Spleen (tissue), 11 donors: ENCODE measurements at regions not wholly inside any gene's neighbourhood (a gene's known extent, or its start where the extent isn't known, plus 50 kb on each side); places are given as distances from the start of the nearest gene placed in this dataset.
A peak's percentile ranks its signal among the peaks of the same experiment; 100 is the strongest.

Experiments used
- DNase-seq: peaks from one replicate; pipeline ENCODE4 v3.0.0-alpha.2; 2020
- H3K27ac ChIP-seq, 8 donors: fragments of 200-600 bp; sonication (generic) in 7 of 8; 1 replicate in 4 of 8; 2 replicates in 4 of 8; pipeline versions ENCODE4 v1.5.0 to v1.8.0; 2016 to 2021; ENCODE audit warnings: inconsistent platforms in 4 of 8, mild to moderate bottlenecking in 4 of 8, moderate library complexity in 1 of 8
- H3K27me3 ChIP-seq, 7 donors: fragments of 200-600 bp; sonication (generic) in 6 of 7; replicated peaks in 1 of 7; 1 replicate in 4 of 7; 2 replicates in 3 of 7; pipeline versions ENCODE4 v1.5.0 to v1.8.0; 2016 to 2021; ENCODE audit warnings: inconsistent platforms in 3 of 7, mild to moderate bottlenecking in 1 of 7
- H3K36me3 ChIP-seq, 6 donors: fragments of 200-600 bp; sonication (generic) in 5 of 6; 1 replicate in 4 of 6; 2 replicates in 2 of 6; pipeline versions ENCODE4 v1.5.0 to v1.8.0; 2016 to 2021; ENCODE audit warnings: inconsistent platforms in 2 of 6
- H3K4me1 ChIP-seq, 6 donors: fragments of 200-600 bp; sonication (generic) in 5 of 6; 1 replicate in 3 of 6; 2 replicates in 3 of 6; pipeline versions ENCODE4 v1.5.0 to v1.8.0; 2016 to 2021; ENCODE audit warnings: inconsistent platforms in 3 of 6
- H3K4me3 ChIP-seq, 8 donors: fragments of 200-600 bp; sonication (generic) in 7 of 8; 1 replicate in 4 of 8; 2 replicates in 4 of 8; pipeline versions ENCODE4 v1.5.0 to v1.8.0; 2016 to 2021; ENCODE audit warnings: inconsistent platforms in 4 of 8, mild to moderate bottlenecking in 4 of 8, moderate library complexity in 2 of 8
- H3K9me3 ChIP-seq, 8 donors: fragments of 200-600 bp; sonication (generic) in 7 of 8; 1 replicate in 4 of 8; 2 replicates in 4 of 8; pipeline versions ENCODE4 v1.5.0 to v1.8.0; 2016 to 2021; ENCODE audit warnings: inconsistent platforms in 4 of 8
- CTCF ChIP-seq, 11 experiments: fragments of 200-600 bp in 7 of 11; fragments of 450-650 bp in 4 of 11; sonication (generic) in 4 of 11; IDR thresholded peaks in 8 of 11; conservative IDR thresholded peaks in 3 of 11; 1 replicate in 7 of 11; 2 replicates in 4 of 11; pipeline versions ENCODE4 v1.4.0 to v1.8.0; 2016 to 2021; ENCODE audit warnings: antibody characterized with exemption in 11 of 11, inconsistent platforms in 4 of 11, mild to moderate bottlenecking in 1 of 11
- POLR2A ChIP-seq, 3 donors: fragments of 450-650 bp; IDR thresholded peaks; one replicate each; pipeline ENCODE4 v1.5.1; 2017; ENCODE audit warnings: antibody characterized with exemption in 3 of 3, mild to moderate bottlenecking in 1 of 3
- POLR2AphosphoS5 ChIP-seq, 3 donors: sonication (generic); formaldehyde crosslinking; IDR thresholded peaks; one replicate each; pipeline ENCODE4 v1.5.1; 2017; ENCODE audit warnings: antibody characterized with exemption in 3 of 3
- WGBS, 5 donors: extraction: QIAGEN DNeasy Blood & Tissue Kit in 3 of 5; methylation state at CpG; one replicate each; pipeline versions ENCODE4 v1.1.5 to v1.1.7; 2013 to 2018; 5-methylcytosine and 5-hydroxymethylcytosine counted together
- intact Hi-C: fragments of 100-400 bp; cut with DNase I; formaldehyde crosslinking; loops from one replicate; pipeline ENCODE4 v1.15.0; 2023; ENCODE audit warnings: low total_unique reads
- donor health status: healthy with polysubstance abuse.
- donor health status: DM: no; HTN: no; CAD: no; lungs with moderate emphysema.
- donor health status: DM: no; HTN: no; CAD: no.
- donor health status: Bipolar disorder and iron deficiency.
- donor health status: healthy.
- donor health status: DM: no; HTN: no; CAD: no.
- donor health status: DM: yes; HTN: yes; CAD: no.

GRCh38 chr10:10044922-10045764 is 972.5 kb upstream of the CELF2 start:
- no peak for DNase-seq
- Histone ChIP-seq H3K4me1 (no peaks in the 10 kb centered on the region), H3K9me3 (no peaks in the 10 kb centered on the region), H3K27me3 (no peaks in the 10 kb centered on the region), H3K27ac (no peak overlapping the region), H3K36me3 (no peaks in the 10 kb centered on the region), H3K4me3 (no peak overlapping the region)
- TF ChIP-seq CTCF (IDR thresholded peaks at IDR 0.05 in 8 of 11, conservative IDR thresholded peaks at IDR 0.05 in 3 of 11) (no peak), POLR2A (IDR thresholded peaks at IDR 0.05) (no peak), POLR2AphosphoS5 (IDR thresholded peaks at IDR 0.05) (no peak)
- intact Hi-C loops: no loop called here
- WGBS, 5 donors: 79 to 93% (median 86%) methylated on average over 4 of the region's 4 CpGs

DNA sequence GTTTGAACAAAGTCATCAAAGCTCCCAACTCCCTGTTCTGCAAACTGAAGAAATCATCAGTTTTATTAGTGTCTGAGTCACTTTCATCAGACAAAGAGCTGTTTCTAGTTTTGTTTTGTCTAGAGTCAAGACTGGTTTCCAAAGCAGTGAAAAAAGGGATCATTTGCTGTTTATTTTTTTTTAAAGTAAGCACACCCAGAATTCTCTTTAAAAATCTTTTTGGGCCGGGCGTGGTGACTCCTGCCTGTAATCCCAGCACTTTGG is 972.0 kb upstream of the CELF2 start:
- 76 to 92% (median 90%) methylated on average over 2 of the region's 2 CpGs for WGBS, 5 donors
- Histone ChIP-seq H3K9me3 (no peaks in the 10 kb centered on the region), H3K27ac (peak overlapping the region in 1 of 8 donors; percentile 24)

GRCh38 chr10:10047426-10047825 is 970.2 kb upstream of the CELF2 start:
- no peaks in the 10 kb centered on the region for H3K27me3 ChIP-seq
- no peak for TF ChIP-seq POLR2AphosphoS5 (IDR thresholded peaks at IDR 0.05)
- TF ChIP-seq CTCF (IDR thresholded peaks at IDR 0.05 in 8 of 11, conservative IDR thresholded peaks at IDR 0.05 in 3 of 11): no peak
- TF ChIP-seq POLR2A (IDR thresholded peaks at IDR 0.05): no peak
- intact Hi-C loops: no loop called here
- no peak for DNase-seq
- no peak overlapping the region for H3K4me3 ChIP-seq
- H3K36me3 ChIP-seq: no peaks in the 10 kb centered on the region
- H3K4me1 ChIP-seq: no peaks in the 10 kb centered on the region
- H3K27ac ChIP-seq: no peak overlapping the region
- WGBS, 5 donors: 69 to 85% (median 78%) methylated on average over 7 of the region's 7 CpGs
- no peaks in the 10 kb centered on the region for H3K9me3 ChIP-seq

More for the DNA sequence above, 972.0 kb upstream of the CELF2 start:
- no peak for TF ChIP-seq POLR2AphosphoS5 (IDR thresholded peaks at IDR 0.05)
- TF ChIP-seq POLR2A (IDR thresholded peaks at IDR 0.05): no peak
- TF ChIP-seq CTCF (IDR thresholded peaks at IDR 0.05 in 8 of 11, conservative IDR thresholded peaks at IDR 0.05 in 3 of 11): no peak
- Histone ChIP-seq H3K27me3 (no peaks in the 10 kb centered on the region), H3K36me3 (no peaks in the 10 kb centered on the region), H3K4me1 (no peaks in the 10 kb centered on the region), H3K4me3 (no peak overlapping the region)
- intact Hi-C loops: no loop called here
- DNase-seq: no peak

DNA sequence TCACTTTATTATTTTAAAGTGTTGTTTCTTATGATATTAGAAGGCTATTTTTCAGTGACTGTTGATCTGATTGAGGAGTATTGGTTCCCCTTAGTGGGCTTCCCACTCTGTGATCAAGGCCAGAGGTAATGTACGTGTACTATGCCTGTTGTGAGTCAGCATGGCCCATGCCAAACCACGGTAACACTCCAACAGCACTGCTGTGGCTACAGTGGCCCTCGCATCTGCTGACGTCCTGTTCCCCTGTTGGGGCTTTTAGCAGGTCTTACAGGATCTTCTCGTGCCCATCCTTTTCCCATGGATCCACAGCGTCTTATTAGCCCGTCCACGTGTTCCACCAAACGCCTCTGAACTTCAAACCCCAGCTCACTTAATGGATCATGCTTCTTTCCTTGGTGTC is 964.6 kb upstream of the CELF2 start:
- whole genome bisulfite sequencing, 5 donors: 64 to 92% (median 71%) methylated on average over 9 of the region's 9 CpGs
- no peaks in the 10 kb centered on the region for H3K9me3 ChIP-seq
- intact Hi-C loops: no loop called here

More for the DNA sequence above, 964.6 kb upstream of the CELF2 start:
- no peak overlapping the region for H3K4me3 ChIP-seq
- no peak for DNase-seq
- H3K27ac ChIP-seq: no peak overlapping the region
- no peak for TF ChIP-seq POLR2AphosphoS5 (IDR thresholded peaks at IDR 0.05)
- TF ChIP-seq CTCF (IDR thresholded peaks at IDR 0.05 in 8 of 11, conservative IDR thresholded peaks at IDR 0.05 in 3 of 11): no peak
- no peak for TF ChIP-seq POLR2A (IDR thresholded peaks at IDR 0.05)
- no peaks in the 10 kb centered on the region for H3K27me3 ChIP-seq
- no peaks in the 10 kb centered on the region for H3K36me3 ChIP-seq
- H3K4me1 ChIP-seq: no peaks in the 10 kb centered on the region
